RWPE2 (cell line): ENCODE measurements at regions not wholly inside any gene's neighbourhood (a gene's known extent, or its start where the extent isn't known, plus 50 kb on each side); places are given as distances from the start of the nearest gene placed in this dataset.

ENCODE experiments used
- ATAC-seq: fragments of 200-7000 bp; cut with Tn5 transposase; 3 replicates; pipeline ENCODE4 v1.9.1; 2021; ENCODE audit warnings: low read depth
- DNase-seq: peaks from one replicate; pipeline ENCODE4 v3.0.0-alpha.2; 2020; ENCODE audit warnings: low spot score
- H3K27ac ChIP-seq: fragments of 450-650 bp; 2 replicates; pipeline ENCODE4 v1.5.1; 2017; ENCODE audit warnings: mild to moderate bottlenecking; ENCODE audit not compliant: poor library complexity, severe bottlenecking
- H3K27me3 ChIP-seq: fragments of 250-450 bp; sonication (Bioruptor Pico); 2 replicates; pipeline ENCODE4 v1.5.1; 2021; ENCODE audit warnings: mild to moderate bottlenecking, moderate library complexity; ENCODE audit not compliant: insufficient read depth, poor library complexity, severe bottlenecking
- H3K36me3 ChIP-seq: fragments of 250-450 bp; sonication (Bioruptor Pico); 2 replicates; pipeline ENCODE4 v1.5.1; 2020; ENCODE audit warnings: low read depth, mild to moderate bottlenecking, moderate library complexity
- H3K4me1 ChIP-seq: fragments of 250-450 bp; sonication (Bioruptor Pico); 2 replicates; pipeline ENCODE4 v1.5.1; 2021; ENCODE audit warnings: mild to moderate bottlenecking, moderate library complexity; ENCODE audit not compliant: insufficient read depth, poor library complexity, severe bottlenecking
- H3K4me3 ChIP-seq: fragments of 250-450 bp; sonication (Bioruptor Pico); 2 replicates; pipeline ENCODE4 v1.5.1; 2021; ENCODE audit warnings: mild to moderate bottlenecking, moderate library complexity; ENCODE audit not compliant: severe bottlenecking
- H3K9me3 ChIP-seq: fragments of 250-450 bp; sonication (Bioruptor Pico); 2 replicates; pipeline ENCODE4 v1.5.1; 2021; ENCODE audit warnings: mild to moderate bottlenecking, moderate library complexity; ENCODE audit not compliant: severe bottlenecking
- TF ChIP-seq, protein P1 (sequence below): fragments of 450-650 bp; IDR thresholded peaks from one replicate; pipeline ENCODE4 v1.5.1; 2017; ENCODE audit warnings: mild to moderate bottlenecking, moderate library complexity; ENCODE audit not compliant: poor library complexity, severe bottlenecking

DNA sequence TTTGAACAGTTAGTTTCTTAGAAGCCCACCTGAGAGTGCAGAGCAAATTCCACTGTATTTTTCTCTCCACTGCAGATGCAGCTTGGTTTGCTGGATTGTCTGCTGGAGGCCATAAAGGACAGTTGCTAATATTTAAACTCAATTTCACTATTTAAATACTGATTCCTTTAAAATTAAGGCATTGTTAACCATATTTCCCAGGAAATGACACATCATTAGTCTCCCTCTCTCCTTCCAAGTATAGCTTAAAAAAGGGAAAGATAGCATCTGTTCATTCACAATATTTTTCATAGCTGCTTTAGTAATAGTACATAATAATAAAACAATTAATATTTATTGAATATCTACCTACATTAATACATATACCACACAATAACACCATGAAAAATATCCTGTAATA, 252.9 kb downstream of the HGF start:
- DNase-seq (no peak), ATAC-seq (peak; percentile 33; the same call in 1 of the 3 replicates)
- no peak overlapping the region for H3K4me3 ChIP-seq
- H3K36me3 ChIP-seq, result no peaks in the 10 kb centered on the region
- no peaks in the 10 kb centered on the region for H3K9me3 ChIP-seq
- no peak overlapping the region for H3K27ac ChIP-seq
- TF ChIP-seq, protein P1, sequence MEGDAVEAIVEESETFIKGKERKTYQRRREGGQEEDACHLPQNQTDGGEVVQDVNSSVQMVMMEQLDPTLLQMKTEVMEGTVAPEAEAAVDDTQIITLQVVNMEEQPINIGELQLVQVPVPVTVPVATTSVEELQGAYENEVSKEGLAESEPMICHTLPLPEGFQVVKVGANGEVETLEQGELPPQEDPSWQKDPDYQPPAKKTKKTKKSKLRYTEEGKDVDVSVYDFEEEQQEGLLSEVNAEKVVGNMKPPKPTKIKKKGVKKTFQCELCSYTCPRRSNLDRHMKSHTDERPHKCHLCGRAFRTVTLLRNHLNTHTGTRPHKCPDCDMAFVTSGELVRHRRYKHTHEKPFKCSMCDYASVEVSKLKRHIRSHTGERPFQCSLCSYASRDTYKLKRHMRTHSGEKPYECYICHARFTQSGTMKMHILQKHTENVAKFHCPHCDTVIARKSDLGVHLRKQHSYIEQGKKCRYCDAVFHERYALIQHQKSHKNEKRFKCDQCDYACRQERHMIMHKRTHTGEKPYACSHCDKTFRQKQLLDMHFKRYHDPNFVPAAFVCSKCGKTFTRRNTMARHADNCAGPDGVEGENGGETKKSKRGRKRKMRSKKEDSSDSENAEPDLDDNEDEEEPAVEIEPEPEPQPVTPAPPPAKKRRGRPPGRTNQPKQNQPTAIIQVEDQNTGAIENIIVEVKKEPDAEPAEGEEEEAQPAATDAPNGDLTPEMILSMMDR, result no peak
- H3K27me3 ChIP-seq, result no peaks in the 10 kb centered on the region
- no peaks in the 10 kb centered on the region for H3K4me1 ChIP-seq

DNA sequence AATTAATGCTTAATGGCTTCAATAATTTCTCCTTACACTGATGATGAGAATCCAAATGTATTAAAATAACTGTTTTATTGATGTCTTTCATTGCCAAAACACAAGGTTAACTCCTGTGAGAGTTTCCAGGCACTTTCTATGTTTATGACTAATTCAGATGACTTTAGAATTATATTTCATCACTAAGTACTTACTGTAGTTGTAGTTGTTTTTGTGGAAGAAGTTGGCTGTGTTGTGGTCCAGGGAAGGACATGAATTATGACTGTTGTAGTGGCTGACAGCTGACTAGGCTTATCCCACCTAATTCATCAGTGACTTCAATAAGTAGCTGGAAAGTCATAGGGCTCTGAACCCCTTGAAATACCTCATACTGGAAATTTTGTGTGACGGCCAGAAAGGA, 254.8 kb downstream of the HGF start:
- no peaks in the 10 kb centered on the region for H3K36me3 ChIP-seq
- H3K9me3 ChIP-seq, result no peaks in the 10 kb centered on the region
- no peaks in the 10 kb centered on the region for H3K4me1 ChIP-seq
- DNase-seq (no peak), ATAC-seq (no peak)
- TF ChIP-seq, protein P1, result no peak
- no peak overlapping the region for H3K27ac ChIP-seq
- H3K4me3 ChIP-seq, result no peak overlapping the region
- no peaks in the 10 kb centered on the region for H3K27me3 ChIP-seq

DNA sequence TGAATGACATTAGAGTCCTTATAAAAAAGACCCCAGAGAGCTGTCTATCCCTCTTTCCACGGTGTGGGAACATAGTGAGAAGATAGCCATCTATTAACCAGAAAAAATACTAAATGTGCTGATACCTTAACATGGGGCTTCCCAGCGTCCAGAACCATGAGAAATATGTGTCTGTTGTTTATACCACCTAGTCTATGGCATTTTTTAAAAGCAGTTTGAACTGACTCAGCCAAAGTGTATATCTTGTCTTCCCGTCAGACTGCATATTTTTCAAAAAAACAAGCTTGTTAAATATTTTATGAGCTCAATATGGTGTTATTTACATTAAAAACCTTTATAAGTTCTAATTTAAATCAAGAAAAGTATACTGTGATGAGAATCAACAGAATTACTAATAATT, 255.3 kb downstream of the HGF start:
- Histone ChIP-seq H3K27ac (no peak overlapping the region), H3K9me3 (no peaks in the 10 kb centered on the region), H3K4me1 (no peaks in the 10 kb centered on the region), H3K4me3 (no peak overlapping the region), H3K27me3 (no peaks in the 10 kb centered on the region), H3K36me3 (no peaks in the 10 kb centered on the region)
- TF ChIP-seq, protein P1, result no peak
- ATAC-seq (no peak), DNase-seq (no peak)

DNA sequence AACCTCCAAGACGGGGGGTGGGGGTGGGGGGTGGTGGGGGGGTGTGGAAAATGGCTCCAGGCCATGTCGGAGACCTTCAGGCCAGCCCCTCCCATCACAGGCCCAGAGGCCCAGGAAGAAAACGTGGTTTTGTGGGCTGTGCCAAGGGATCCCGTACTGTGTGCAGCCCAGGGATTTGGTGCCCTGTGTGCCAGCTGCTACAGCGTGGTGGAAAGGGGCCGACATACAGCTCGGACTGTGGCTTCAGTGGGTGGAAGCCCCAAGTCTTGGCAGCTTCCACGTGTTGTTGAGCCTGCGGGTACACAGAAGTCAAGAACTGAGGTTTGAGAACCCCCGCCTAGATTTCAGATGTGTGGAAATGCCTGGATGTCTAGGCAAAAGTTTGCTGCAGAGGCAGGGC, 259.7 kb downstream of the HGF start:
- H3K27me3 ChIP-seq, result no peaks in the 10 kb centered on the region
- no peak for DNase-seq
- H3K27ac ChIP-seq, result no peak overlapping the region
- ATAC-seq, result no peak
- TF ChIP-seq, protein P1, result no peak
- no peaks in the 10 kb centered on the region for H3K36me3 ChIP-seq
- H3K4me3 ChIP-seq, result no peak overlapping the region
- H3K9me3 ChIP-seq, result no peaks in the 10 kb centered on the region
- H3K4me1 ChIP-seq, result no peaks in the 10 kb centered on the region

DNA sequence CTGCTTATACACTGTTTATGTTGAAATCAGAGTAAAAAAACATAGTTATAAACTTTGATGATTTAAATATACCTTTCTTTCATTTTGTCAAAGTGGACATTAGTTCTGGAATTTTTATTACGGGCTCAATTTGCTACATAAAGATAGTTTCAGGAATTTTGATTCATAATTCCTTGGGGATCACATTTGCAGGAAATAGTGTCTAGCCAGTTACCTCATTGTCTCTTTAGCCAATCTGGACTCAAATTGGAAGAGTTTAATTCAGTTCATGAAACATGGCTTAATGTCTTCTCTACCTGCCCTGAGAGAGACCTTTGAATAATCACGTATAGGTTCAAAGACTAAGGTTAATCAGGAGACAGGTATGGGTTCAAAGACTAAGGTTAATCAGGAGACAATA, 262.6 kb downstream of the HGF start:
- DNase-seq (no peak), ATAC-seq (no peak)
- no peaks in the 10 kb centered on the region for H3K4me1 ChIP-seq
- no peak overlapping the region for H3K27ac ChIP-seq
- H3K4me3 ChIP-seq, result no peak overlapping the region
- no peaks in the 10 kb centered on the region for H3K36me3 ChIP-seq
- H3K9me3 ChIP-seq, result no peaks in the 10 kb centered on the region
- TF ChIP-seq, protein P1, result no peak
- no peaks in the 10 kb centered on the region for H3K27me3 ChIP-seq
